Tibial artery (tissue), 4 donors: ENCODE measurements at regions not wholly inside any gene's neighbourhood (a gene's known extent, or its start where the extent isn't known, plus 50 kb on each side); places are given as distances from the start of the nearest gene placed in this dataset.

ENCODE experiments used
- DNase-seq, 2 donors: peaks; one replicate each; pipeline ENCODE4 v3.0.0-alpha.2; 2019
- H3K27ac ChIP-seq, 2 donors: fragments of 200-600 bp; sonication (generic) in 1 of 2; 1 replicate in 1 of 2; 2 replicates in 1 of 2; pipeline ENCODE4 v1.5.1; 2018 to 2019; ENCODE audit warnings: mild to moderate bottlenecking in 1 of 2
- H3K27me3 ChIP-seq, 2 donors: fragments of 200-600 bp; sonication (generic) in 1 of 2; one replicate each; pipeline versions ENCODE4 v1.5.1 to v1.6.0; 2016 to 2019
- H3K36me3 ChIP-seq, 3 donors: fragments of 200-600 bp; sonication (generic) in 2 of 3; one replicate each; pipeline ENCODE4 v1.5.1; 2016 to 2019; ENCODE audit warnings: mild to moderate bottlenecking in 2 of 3
- H3K4me1 ChIP-seq, 4 donors: fragments of 200-600 bp; sonication (generic) in 2 of 4; 1 replicate in 3 of 4; 2 replicates in 1 of 4; pipeline ENCODE4 v1.5.1; 2016 to 2019
- H3K4me3 ChIP-seq, 2 donors: fragments of 200-600 bp; sonication (generic) in 1 of 2; 1 replicate in 1 of 2; 2 replicates in 1 of 2; pipeline ENCODE4 v1.5.1; 2018 to 2019; ENCODE audit warnings: mild to moderate bottlenecking in 2 of 2
- H3K9me3 ChIP-seq, 3 donors: fragments of 200-600 bp; sonication (generic) in 1 of 3; one replicate each; pipeline ENCODE4 v1.5.1; 2016 to 2019
- intact Hi-C: fragments of 100-400 bp; cut with DNase I; formaldehyde crosslinking; loops from one replicate; pipeline ENCODE4 v1.15.0; 2023; ENCODE audit warnings: low total_unique reads
- TF ChIP-seq, protein P1 (sequence below), 2 experiments: fragments of 200-600 bp in 1 of 2; fragments of 450-650 bp in 1 of 2; IDR thresholded peaks; one replicate each; pipeline ENCODE4 v1.5.1; 2017 to 2019; ENCODE audit warnings: antibody characterized with exemption in 2 of 2, mild to moderate bottlenecking in 1 of 2, moderate library complexity in 1 of 2

DNA sequence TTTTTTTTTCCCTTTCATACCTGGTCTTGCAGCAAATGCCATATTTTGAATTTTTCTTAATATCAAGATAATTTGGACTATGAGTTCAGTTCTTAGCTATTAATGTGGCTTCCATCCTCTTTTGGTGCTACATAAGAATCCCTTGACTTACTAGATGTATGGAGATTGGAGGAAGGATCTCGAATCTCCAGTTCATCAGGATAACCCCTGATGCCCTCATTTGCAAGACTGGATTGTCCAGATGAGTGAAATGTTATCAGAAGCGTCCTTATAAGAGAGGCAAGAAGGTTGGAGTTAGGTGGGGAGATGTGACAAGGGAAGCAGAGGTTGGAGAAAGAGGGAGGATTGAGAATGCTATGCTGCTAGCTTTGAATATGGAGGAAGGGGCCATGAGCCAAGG lies 499.6 kb upstream of the SYNCRIP start:
- TF ChIP-seq, protein P1, sequence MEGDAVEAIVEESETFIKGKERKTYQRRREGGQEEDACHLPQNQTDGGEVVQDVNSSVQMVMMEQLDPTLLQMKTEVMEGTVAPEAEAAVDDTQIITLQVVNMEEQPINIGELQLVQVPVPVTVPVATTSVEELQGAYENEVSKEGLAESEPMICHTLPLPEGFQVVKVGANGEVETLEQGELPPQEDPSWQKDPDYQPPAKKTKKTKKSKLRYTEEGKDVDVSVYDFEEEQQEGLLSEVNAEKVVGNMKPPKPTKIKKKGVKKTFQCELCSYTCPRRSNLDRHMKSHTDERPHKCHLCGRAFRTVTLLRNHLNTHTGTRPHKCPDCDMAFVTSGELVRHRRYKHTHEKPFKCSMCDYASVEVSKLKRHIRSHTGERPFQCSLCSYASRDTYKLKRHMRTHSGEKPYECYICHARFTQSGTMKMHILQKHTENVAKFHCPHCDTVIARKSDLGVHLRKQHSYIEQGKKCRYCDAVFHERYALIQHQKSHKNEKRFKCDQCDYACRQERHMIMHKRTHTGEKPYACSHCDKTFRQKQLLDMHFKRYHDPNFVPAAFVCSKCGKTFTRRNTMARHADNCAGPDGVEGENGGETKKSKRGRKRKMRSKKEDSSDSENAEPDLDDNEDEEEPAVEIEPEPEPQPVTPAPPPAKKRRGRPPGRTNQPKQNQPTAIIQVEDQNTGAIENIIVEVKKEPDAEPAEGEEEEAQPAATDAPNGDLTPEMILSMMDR (IDR thresholded peaks at IDR 0.05) = no peak
- intact Hi-C loops = no loop called here
- no peaks in the 10 kb centered on the region for H3K36me3 ChIP-seq
- H3K9me3 ChIP-seq = no peaks in the 10 kb centered on the region
- no peak overlapping the region for H3K27ac ChIP-seq
- no peaks in the 10 kb centered on the region for H3K27me3 ChIP-seq
- H3K4me1 ChIP-seq = no peaks in the 10 kb centered on the region
- no peak for DNase-seq
- H3K4me3 ChIP-seq = no peak overlapping the region

DNA sequence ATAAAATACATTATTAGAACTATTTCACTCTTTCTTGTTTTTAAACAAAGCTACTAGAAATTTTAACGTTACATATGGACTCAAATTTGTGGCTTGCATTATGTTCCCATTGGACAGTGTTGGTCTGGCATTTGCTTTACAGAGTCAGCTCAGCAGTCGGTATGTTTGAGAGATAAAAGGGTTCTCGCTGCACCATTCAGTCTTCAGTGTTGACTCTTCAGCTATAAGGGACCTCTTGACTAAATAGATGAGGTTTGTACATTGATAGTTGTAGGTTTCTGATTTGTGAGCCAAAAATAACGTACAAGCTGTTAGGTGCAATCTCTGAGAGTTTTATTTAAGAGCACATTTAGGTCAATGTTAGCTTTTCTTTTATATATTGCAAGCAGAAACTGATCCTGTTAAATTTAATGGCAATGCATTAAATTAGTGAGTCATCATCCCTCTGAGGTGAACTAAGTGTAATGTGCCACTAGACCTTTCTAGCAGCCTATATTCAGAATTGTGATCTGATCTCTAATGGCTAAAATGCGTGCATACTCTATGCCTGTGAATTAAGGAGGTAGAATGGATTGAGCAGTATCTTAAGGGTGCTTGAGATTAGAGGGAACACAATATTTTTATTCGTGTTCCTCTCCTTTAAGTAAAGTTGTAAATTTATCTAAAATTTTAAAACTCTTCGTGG lies 485.6 kb upstream of the SYNCRIP start:
- Histone ChIP-seq H3K36me3 (no peaks in the 10 kb centered on the region), H3K4me1 (no peaks in the 10 kb centered on the region), H3K9me3 (no peaks in the 10 kb centered on the region), H3K27ac (no peak overlapping the region), H3K27me3 (no peaks in the 10 kb centered on the region), H3K4me3 (no peak overlapping the region)
- TF ChIP-seq, protein P1 (IDR thresholded peaks at IDR 0.05) = no peak
- DNase-seq = no peak
- intact Hi-C loops = no loop called here

DNA sequence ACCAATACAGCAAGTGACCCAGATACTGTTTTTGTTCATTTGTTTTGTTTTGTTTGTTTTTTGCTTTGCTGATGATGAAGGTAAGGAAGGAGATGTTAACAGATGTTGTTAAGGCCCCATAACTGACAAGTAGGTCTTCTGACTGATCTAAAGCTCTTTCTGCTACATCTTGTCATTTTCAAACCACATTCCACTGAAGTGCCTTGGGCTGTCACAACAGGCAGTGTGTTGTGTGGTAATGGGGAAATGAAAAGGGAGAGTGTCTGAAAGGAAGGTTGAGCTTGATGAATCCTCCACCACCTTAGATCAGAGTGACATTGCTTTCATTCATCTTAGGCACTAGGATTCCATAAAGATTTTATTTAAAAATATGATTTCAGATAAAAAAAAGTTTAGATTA lies 479.4 kb upstream of the SYNCRIP start:
- Histone ChIP-seq H3K36me3 (no peaks in the 10 kb centered on the region), H3K4me1 (no peaks in the 10 kb centered on the region), H3K9me3 (no peaks in the 10 kb centered on the region), H3K27ac (no peak overlapping the region), H3K4me3 (no peak overlapping the region), H3K27me3 (no peaks in the 10 kb centered on the region)
- no peak for DNase-seq
- TF ChIP-seq, protein P1 (IDR thresholded peaks at IDR 0.05) = no peak
- intact Hi-C loops = no loop called here

DNA sequence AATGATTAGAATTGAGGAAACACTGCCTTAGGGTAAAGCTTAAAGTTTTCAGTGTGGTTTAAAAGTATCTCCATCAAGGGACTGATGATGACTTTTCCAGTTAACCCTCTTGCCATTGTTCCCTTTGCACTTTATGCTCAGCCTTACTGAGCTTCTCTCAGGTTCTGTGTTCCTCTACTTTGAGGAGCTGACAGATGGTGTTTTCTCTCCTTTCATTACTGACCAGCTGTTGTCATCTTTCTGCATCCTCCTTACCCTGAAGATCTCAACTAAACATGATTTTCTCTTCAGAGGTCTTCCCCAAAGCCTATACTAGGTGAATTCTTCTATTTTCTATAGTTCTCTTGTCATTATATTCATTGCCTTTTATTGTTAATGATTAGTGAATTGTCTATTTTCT lies 475.6 kb upstream of the SYNCRIP start:
- no peak overlapping the region for H3K27ac ChIP-seq
- intact Hi-C loops = no loop called here
- H3K27me3 ChIP-seq = no peaks in the 10 kb centered on the region
- H3K4me3 ChIP-seq = no peak overlapping the region
- no peak for DNase-seq
- H3K4me1 ChIP-seq = no peaks in the 10 kb centered on the region
- TF ChIP-seq, protein P1 (IDR thresholded peaks at IDR 0.05) = no peak
- H3K9me3 ChIP-seq = no peaks in the 10 kb centered on the region
- H3K36me3 ChIP-seq = no peaks in the 10 kb centered on the region

DNA sequence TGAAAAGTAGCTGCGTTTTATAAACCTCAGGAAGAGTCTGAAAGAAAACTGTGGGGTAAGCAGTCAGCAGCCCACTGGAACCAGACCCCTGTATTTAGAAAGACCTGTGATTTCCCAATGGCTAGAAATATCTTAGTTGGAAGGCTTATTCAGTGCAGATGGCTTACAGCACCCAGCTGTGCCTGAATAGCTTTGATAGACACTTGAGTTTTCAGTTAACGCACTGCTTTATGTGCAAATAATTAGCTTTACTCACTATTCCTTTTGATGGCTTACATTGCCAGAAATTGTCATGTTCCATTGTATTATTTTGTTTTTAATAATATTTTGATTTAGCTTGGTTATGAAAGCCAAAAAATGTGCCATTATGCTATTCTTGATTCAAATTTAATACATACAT lies 465.3 kb upstream of the SYNCRIP start:
- H3K27me3 ChIP-seq = no peaks in the 10 kb centered on the region
- H3K4me1 ChIP-seq = no peaks in the 10 kb centered on the region
- no peak for DNase-seq
- TF ChIP-seq, protein P1 (IDR thresholded peaks at IDR 0.05) = no peak
- H3K9me3 ChIP-seq = peaks cover 0 to 13% (median 10%) of the 10 kb centered on the region in 3 donors
- intact Hi-C loops = no loop called here
- H3K4me3 ChIP-seq = no peak overlapping the region
- H3K27ac ChIP-seq = no peak overlapping the region
- no peaks in the 10 kb centered on the region for H3K36me3 ChIP-seq

DNA sequence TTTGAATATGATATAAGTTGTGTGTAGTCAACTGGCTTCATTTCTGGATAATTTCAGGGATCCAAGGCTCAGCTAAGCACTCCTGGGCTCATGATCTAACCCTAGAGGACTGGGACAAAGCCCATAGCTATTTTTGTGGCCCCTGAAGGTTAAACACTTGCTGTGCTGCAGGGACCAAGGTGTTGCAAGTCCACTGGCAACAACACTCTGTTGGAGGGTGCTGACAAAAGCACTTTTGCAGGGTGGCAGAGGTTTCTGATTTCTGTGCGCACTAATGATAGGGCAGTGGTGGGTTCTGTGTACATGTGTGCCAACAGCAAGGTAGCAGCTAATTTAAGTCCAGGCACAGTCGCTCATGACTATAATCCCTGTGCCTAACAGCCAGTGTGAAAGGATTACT lies 445.3 kb upstream of the SYNCRIP start:
- no peaks in the 10 kb centered on the region for H3K4me1 ChIP-seq
- TF ChIP-seq, protein P1 (IDR thresholded peaks at IDR 0.05) = no peak
- H3K27me3 ChIP-seq = no peaks in the 10 kb centered on the region
- no peak overlapping the region for H3K4me3 ChIP-seq
- H3K9me3 ChIP-seq = no peaks in the 10 kb centered on the region
- H3K27ac ChIP-seq = no peak overlapping the region
- DNase-seq = no peak
- intact Hi-C loops = no loop called here
- no peaks in the 10 kb centered on the region for H3K36me3 ChIP-seq
